ENCODE measurements at regions not wholly inside any gene's neighbourhood (a gene's known extent, or its start where the extent isn't known, plus 50 kb on each side); places are given as distances from the start of the nearest gene placed in this dataset.

GRCh38 chr5:175082866-175083590 lies 358.6 kb downstream of the MSX2 start:
- TF ChIP-seq, protein P1, sequence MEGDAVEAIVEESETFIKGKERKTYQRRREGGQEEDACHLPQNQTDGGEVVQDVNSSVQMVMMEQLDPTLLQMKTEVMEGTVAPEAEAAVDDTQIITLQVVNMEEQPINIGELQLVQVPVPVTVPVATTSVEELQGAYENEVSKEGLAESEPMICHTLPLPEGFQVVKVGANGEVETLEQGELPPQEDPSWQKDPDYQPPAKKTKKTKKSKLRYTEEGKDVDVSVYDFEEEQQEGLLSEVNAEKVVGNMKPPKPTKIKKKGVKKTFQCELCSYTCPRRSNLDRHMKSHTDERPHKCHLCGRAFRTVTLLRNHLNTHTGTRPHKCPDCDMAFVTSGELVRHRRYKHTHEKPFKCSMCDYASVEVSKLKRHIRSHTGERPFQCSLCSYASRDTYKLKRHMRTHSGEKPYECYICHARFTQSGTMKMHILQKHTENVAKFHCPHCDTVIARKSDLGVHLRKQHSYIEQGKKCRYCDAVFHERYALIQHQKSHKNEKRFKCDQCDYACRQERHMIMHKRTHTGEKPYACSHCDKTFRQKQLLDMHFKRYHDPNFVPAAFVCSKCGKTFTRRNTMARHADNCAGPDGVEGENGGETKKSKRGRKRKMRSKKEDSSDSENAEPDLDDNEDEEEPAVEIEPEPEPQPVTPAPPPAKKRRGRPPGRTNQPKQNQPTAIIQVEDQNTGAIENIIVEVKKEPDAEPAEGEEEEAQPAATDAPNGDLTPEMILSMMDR (IDR thresholded peaks at IDR 0.05), result no peak
- no peak for TF ChIP-seq POLR2A (IDR thresholded peaks at IDR 0.05)

Data from right lobe of liver (tissue), 4 donors.